Smooth muscle cell (in vitro differentiated cells): ENCODE measurements at regions not wholly inside any gene's neighbourhood (a gene's known extent, or its start where the extent isn't known, plus 50 kb on each side); places are given as distances from the start of the nearest gene placed in this dataset.

ENCODE experiments used
- DNase-seq: peaks from one replicate; lab custom pipeline; 2025; ENCODE audit not compliant: unreplicated experiment; lab: John Stamatoyannopoulos, UW
- H2AFZ ChIP-seq: fragments of 200-600 bp; sonication (generic); 2 replicates; pipeline ENCODE4 v1.6.0; 2016; ENCODE audit warnings: antibody characterized with exemption, low read depth, mild to moderate bottlenecking
- H3F3A ChIP-seq: fragments of 200-600 bp; sonication (generic); 2 replicates; pipeline ENCODE4 v1.6.0; 2017; ENCODE audit warnings: antibody characterized with exemption, low read depth
- H3K27ac ChIP-seq: fragments of 200-600 bp; sonication (generic); 2 replicates; pipeline ENCODE4 v1.5.1; 2016; ENCODE audit warnings: low read depth, mild to moderate bottlenecking
- H3K27me3 ChIP-seq: fragments of 200-600 bp; sonication (generic); 2 replicates; pipeline ENCODE4 v1.6.1; 2016; ENCODE audit warnings: low read depth, mild to moderate bottlenecking
- H3K36me3 ChIP-seq: fragments of 200-600 bp; sonication (generic); 2 replicates; pipeline ENCODE4 v1.5.1; 2016; ENCODE audit warnings: low read depth
- H3K4me1 ChIP-seq: fragments of 200-600 bp; sonication (generic); 2 replicates; pipeline ENCODE4 v1.5.1; 2016; ENCODE audit warnings: low read depth
- H3K4me2 ChIP-seq: fragments of 200-600 bp; sonication (generic); 2 replicates; pipeline ENCODE4 v1.6.0; 2016; ENCODE audit warnings: mild to moderate bottlenecking
- H3K4me3 ChIP-seq: fragments of 200-600 bp; sonication (generic); 2 replicates; pipeline ENCODE4 v1.5.1; 2016; ENCODE audit warnings: mild to moderate bottlenecking
- H3K79me2 ChIP-seq: fragments of 200-600 bp; sonication (generic); 2 replicates; pipeline ENCODE4 v1.6.0; 2016; ENCODE audit warnings: low read depth, mild to moderate bottlenecking
- H3K9ac ChIP-seq: fragments of 200-600 bp; sonication (generic); 2 replicates; pipeline ENCODE4 v1.6.0; 2016; ENCODE audit warnings: low read depth
- H3K9me3 ChIP-seq: fragments of 200-600 bp; sonication (generic); replicated peaks from 2 replicates; pipeline ENCODE4 v1.5.1; 2016; ENCODE audit warnings: low read depth
- H4K20me1 ChIP-seq: fragments of 200-600 bp; sonication (generic); 2 replicates; pipeline ENCODE4 v1.6.0; 2016; ENCODE audit warnings: low read depth
- CTCF ChIP-seq: fragments of 200-600 bp; sonication (generic); IDR thresholded peaks from 2 replicates; pipeline ENCODE4 v1.5.1; 2017; ENCODE audit warnings: borderline replicate concordance, mild to moderate bottlenecking, antibody characterized with exemption; ENCODE audit not compliant: insufficient read depth, poor library complexity, severe bottlenecking
- WGBS: methylation state at CpG from one replicate; pipeline ENCODE4 v1.1.7; 2016; ENCODE audit warnings: low lambda C conversion rate; 5-methylcytosine and 5-hydroxymethylcytosine counted together

GRCh38 chr12:126114441-126114840 is 1049.2 kb downstream of the AACS start:
- H3K4me2 ChIP-seq: no peak overlapping the region
- no peaks in the 10 kb centered on the region for H4K20me1 ChIP-seq
- no peaks in the 10 kb centered on the region for H3K27me3 ChIP-seq
- no peak overlapping the region for H3K4me3 ChIP-seq
- no peaks in the 10 kb centered on the region for H3F3A ChIP-seq
- WGBS: 78% methylated on average over 5 of the region's 5 CpGs
- H3K36me3 ChIP-seq: no peaks in the 10 kb centered on the region
- H2AFZ ChIP-seq: no peak overlapping the region
- DNase-seq: no peak
- no peak overlapping the region for H3K9ac ChIP-seq
- H3K9me3 ChIP-seq: no peaks in the 10 kb centered on the region
- no peak for TF ChIP-seq CTCF
- no peak overlapping the region for H3K27ac ChIP-seq
- peaks cover 9% of the 10 kb centered on the region for H3K4me1 ChIP-seq
- H3K79me2 ChIP-seq: no peaks in the 10 kb centered on the region

GRCh38 chr12:126117502-126117901 is 1052.3 kb downstream of the AACS start:
- Histone ChIP-seq H3K9me3 (no peaks in the 10 kb centered on the region), H3K27ac (no peak overlapping the region), H2AFZ (no peak overlapping the region), H3K4me2 (no peak overlapping the region), H3K9ac (no peak overlapping the region), H3K36me3 (no peaks in the 10 kb centered on the region), H3F3A (no peaks in the 10 kb centered on the region), H3K4me1 (peaks cover 9% of the 10 kb centered on the region), H3K79me2 (no peaks in the 10 kb centered on the region), H4K20me1 (no peaks in the 10 kb centered on the region), H3K27me3 (no peaks in the 10 kb centered on the region), H3K4me3 (no peak overlapping the region)
- WGBS: 83% methylated on average over 3 of the region's 3 CpGs
- DNase-seq: no peak
- TF ChIP-seq CTCF: no peak

GRCh38 chr12:126139355-126139754 is 1074.1 kb downstream of the AACS start:
- no peak for DNase-seq
- WGBS: 92% methylated on average over 5 of the region's 5 CpGs
- no peaks in the 10 kb centered on the region for H3K4me1 ChIP-seq

More at GRCh38 chr12:126139355-126139754, 1074.1 kb downstream of the AACS start:
- Histone ChIP-seq H3K79me2 (no peaks in the 10 kb centered on the region), H3K4me2 (no peak overlapping the region), H3F3A (no peaks in the 10 kb centered on the region), H2AFZ (no peak overlapping the region), H3K27me3 (no peaks in the 10 kb centered on the region), H3K27ac (no peak overlapping the region), H3K36me3 (no peaks in the 10 kb centered on the region), H3K9ac (no peak overlapping the region), H3K4me3 (no peak overlapping the region), H3K9me3 (peaks cover 7% of the 10 kb centered on the region), H4K20me1 (no peaks in the 10 kb centered on the region)
- no peak for TF ChIP-seq CTCF
